ENCODE measurements at regions not wholly inside any gene's neighbourhood (a gene's known extent, or its start where the extent isn't known, plus 50 kb on each side); places are given as distances from the start of the nearest gene placed in this dataset.

GRCh38 chr1:61011561-61012263 lies 70.6 kb upstream of the NFIA start (continued):
- no peak for TF ChIP-seq KDM1A (IDR thresholded peaks at IDR 0.05; ENCODE audit: borderline replicate concordance, low read length)
- no peak for TF ChIP-seq ATF3 (IDR thresholded peaks at IDR 0.05; ENCODE audit: insufficient read depth, low read depth, low read length)
- no peak for TF ChIP-seq MAX (IDR thresholded peaks at IDR 0.05)
